SK-N-MC (cell line): ENCODE measurements at regions not wholly inside any gene's neighbourhood (a gene's known extent, or its start where the extent isn't known, plus 50 kb on each side); places are given as distances from the start of the nearest gene placed in this dataset.

Experiments
- EZH2 ChIP-seq: fragments of 200-600 bp; sonication (generic); IDR thresholded peaks from one replicate; pipeline ENCODE4 v1.6.1; 2017; ENCODE audit warnings: antibody characterized with exemption
- POLR2AphosphoS5 ChIP-seq: IDR thresholded peaks from 2 replicates; pipeline ENCODE4 v1.6.1; 2012; ENCODE audit warnings: mild to moderate bottlenecking, low read depth, low read length, borderline replicate concordance

- TF ChIP-seq EZH2 (no peak), POLR2AphosphoS5 (no peak)
These were observed 431.9 kb upstream of the CDH4 start for GRCh38 chr20:60820149-60820548.
